Endothelial cell of umbilical vein (primary cell): ENCODE measurements at regions not wholly inside any gene's neighbourhood (a gene's known extent, or its start where the extent isn't known, plus 50 kb on each side); places are given as distances from the start of the nearest gene placed in this dataset.

ENCODE experiments used
- BruUV-seq: library from RNA; stranded (reverse); fragments of 400-500 nt; replicated peaks from 2 replicates; lab custom pipeline; 2021; lab: Mats Ljungman, UMichigan
- CTCF ChIA-PET: fragments of 300-600, 350-600 bp; sonication (Branson Sonifier 250); formaldehyde crosslinking; loops from one replicate; lab custom pipeline; 2021; ENCODE audit warnings: antibody characterized with exemption, inconsistent platforms; lab: Charles Lee
- POLR2A ChIA-PET: fragments of 300-600, 350-600 bp; sonication (Branson Sonifier 250); formaldehyde crosslinking; loops from one replicate; lab custom pipeline; 2021; ENCODE audit warnings: antibody characterized with exemption, inconsistent platforms; lab: Charles Lee
- DNase-seq: peaks from one replicate; pipeline ENCODE4 v3.0.0-alpha.2; 2011; ENCODE audit warnings: low read depth, low spot score
- FAIRE-seq: peaks from 2 replicates; lab custom pipeline; 2011; peaks lifted over from hg19 to GRCh38; lab: Jason Lieb, UNC
- H2AFZ ChIP-seq: 2 replicates; pipeline ENCODE4 v1.6.0; 2012; ENCODE audit warnings: low read depth, low read length, control low read depth, inconsistent platforms
- H3K27ac ChIP-seq: 2 replicates; pipeline ENCODE4 v1.5.1; 2011; ENCODE audit warnings: low read depth, mild to moderate bottlenecking, control low read depth, low read length, moderate library complexity; ENCODE audit not compliant: insufficient read depth
- H3K27me3 ChIP-seq, 2 experiments: 2 replicates each; pipeline versions ENCODE4 v1.6.0 to v1.6.1; 2011; ENCODE audit warnings: low read length in 2 of 2, mixed read lengths in 1 of 2; ENCODE audit not compliant: control insufficient read depth in 2 of 2, insufficient read depth in 2 of 2
- H3K36me3 ChIP-seq, 2 experiments: 2 replicates in 1 of 2; 3 replicates in 1 of 2; pipeline ENCODE4 v1.5.1; 2011; ENCODE audit warnings: low read length in 2 of 2, mild to moderate bottlenecking in 1 of 2, moderate library complexity in 1 of 2; ENCODE audit not compliant: control insufficient read depth in 2 of 2, insufficient read depth in 2 of 2; ENCODE audit errors: extremely low read depth in 1 of 2
- H3K4me1 ChIP-seq: 3 replicates; pipeline ENCODE4 v1.5.1; 2011; ENCODE audit warnings: mild to moderate bottlenecking, low read length; ENCODE audit not compliant: control insufficient read depth, insufficient read depth; ENCODE audit errors: extremely low read depth
- H3K4me2 ChIP-seq: 2 replicates; pipeline ENCODE4 v1.6.1; 2011; ENCODE audit warnings: low read length, control low read depth, mixed read lengths; ENCODE audit not compliant: insufficient read depth
- H3K4me3 ChIP-seq, 3 experiments: fragments of 200-600 bp in 1 of 3; sonication (generic), shearing (Covaris generic) in 1 of 3; replicated peaks in 1 of 3; 2 replicates each; pipeline ENCODE4 v1.5.1; 2011 to 2016; ENCODE audit warnings: control low read depth in 3 of 3, low read length in 3 of 3, mild to moderate bottlenecking in 2 of 3, inconsistent platforms in 1 of 3, low read depth in 1 of 3, moderate library complexity in 1 of 3; ENCODE audit not compliant: insufficient read depth in 1 of 3
- H3K79me2 ChIP-seq: 2 replicates; pipeline ENCODE4 v1.6.0; 2012; ENCODE audit warnings: low read length, inconsistent platforms; ENCODE audit not compliant: control insufficient read depth, insufficient read depth
- H3K9ac ChIP-seq: replicated peaks from 2 replicates; pipeline ENCODE3; 2011; ENCODE audit warnings: low read length, control low read depth; ENCODE audit not compliant: insufficient read depth; ENCODE audit errors: extremely low read depth
- H3K9me1 ChIP-seq: replicated peaks from 3 replicates; pipeline ENCODE4 v1.6.0; 2011; ENCODE audit warnings: mild to moderate bottlenecking, low read length; ENCODE audit not compliant: control insufficient read depth, insufficient read depth; ENCODE audit errors: extremely low read depth
- H3K9me3 ChIP-seq: replicated peaks from 2 replicates; pipeline ENCODE4 v1.5.1; 2012; ENCODE audit warnings: low read length, inconsistent platforms; ENCODE audit not compliant: control insufficient read depth, insufficient read depth
- H4K20me1 ChIP-seq: replicated peaks from 2 replicates; pipeline ENCODE3; 2011; ENCODE audit warnings: mild to moderate bottlenecking, low read length; ENCODE audit not compliant: control insufficient read depth, insufficient read depth; ENCODE audit errors: extremely low read depth
- EZH2 ChIP-seq: IDR thresholded peaks from 2 replicates; pipeline ENCODE4 v1.6.1; 2012; ENCODE audit warnings: borderline replicate concordance, low read depth, mild to moderate bottlenecking, moderate library complexity, low read length, inconsistent platforms; ENCODE audit not compliant: severe bottlenecking
- FOS ChIP-seq: IDR thresholded peaks from 2 replicates; pipeline ENCODE4 v1.6.1; 2011; ENCODE audit warnings: mild to moderate bottlenecking, low read length, moderate library complexity, borderline replicate concordance; ENCODE audit not compliant: insufficient read depth
- GATA2 ChIP-seq: IDR thresholded peaks from 2 replicates; pipeline ENCODE4 v1.7.0; 2011; ENCODE audit warnings: low read depth, mild to moderate bottlenecking, moderate library complexity, mixed read lengths, low read length; ENCODE audit not compliant: insufficient read length, insufficient read depth
- JUN ChIP-seq: IDR thresholded peaks from 2 replicates; pipeline ENCODE4 v1.6.1; 2011; ENCODE audit warnings: borderline replicate concordance, low read depth; ENCODE audit not compliant: insufficient read length, insufficient read depth
- MYC ChIP-seq: IDR thresholded peaks from one replicate; pipeline ENCODE4 v1.6.1; 2011; ENCODE audit warnings: mild to moderate bottlenecking, low read depth, low read length
- POLR2A ChIP-seq: IDR thresholded peaks from 2 replicates; pipeline ENCODE4 v1.6.1; 2012; ENCODE audit warnings: low read depth, mild to moderate bottlenecking, control low read depth, low read length
- POLR2AphosphoS5 ChIP-seq: IDR thresholded peaks from 2 replicates; pipeline ENCODE4 v1.6.1; 2012; ENCODE audit warnings: low read depth, mild to moderate bottlenecking, control low read depth, low read length, moderate library complexity; ENCODE audit not compliant: insufficient read depth
- dilution Hi-C: fragments of 300-500 bp; cut with MboI; formaldehyde crosslinking; loops from one replicate; pipeline ENCODE4 v1.15.0; 2019; ENCODE audit warnings: low sequenced_read_pairs; ENCODE audit not compliant: extremely low pct_ligation_motif_present
- intact Hi-C: fragments of 100-400 bp; cut with micrococcal nuclease; formaldehyde crosslinking; loops from one replicate; pipeline ENCODE4 v1.10.0; 2022
- TF ChIP-seq, protein P1 (sequence below): IDR thresholded peaks from 2 replicates; pipeline ENCODE4 v1.6.1; 2011; ENCODE audit not compliant: insufficient read depth, insufficient read length
- TF ChIP-seq, protein P2 (sequence below), 2 donors: IDR thresholded peaks; 1 replicate in 1 of 2; 2 replicates in 1 of 2; pipeline ENCODE4 v1.5.1; 2011; ENCODE audit warnings: low read length in 2 of 2, mild to moderate bottlenecking in 2 of 2, moderate library complexity in 2 of 2, control low read depth in 1 of 2, inconsistent platforms in 1 of 2, low read depth in 1 of 2; ENCODE audit not compliant: insufficient read depth in 1 of 2; ENCODE audit errors: extremely low read depth in 1 of 2

DNA sequence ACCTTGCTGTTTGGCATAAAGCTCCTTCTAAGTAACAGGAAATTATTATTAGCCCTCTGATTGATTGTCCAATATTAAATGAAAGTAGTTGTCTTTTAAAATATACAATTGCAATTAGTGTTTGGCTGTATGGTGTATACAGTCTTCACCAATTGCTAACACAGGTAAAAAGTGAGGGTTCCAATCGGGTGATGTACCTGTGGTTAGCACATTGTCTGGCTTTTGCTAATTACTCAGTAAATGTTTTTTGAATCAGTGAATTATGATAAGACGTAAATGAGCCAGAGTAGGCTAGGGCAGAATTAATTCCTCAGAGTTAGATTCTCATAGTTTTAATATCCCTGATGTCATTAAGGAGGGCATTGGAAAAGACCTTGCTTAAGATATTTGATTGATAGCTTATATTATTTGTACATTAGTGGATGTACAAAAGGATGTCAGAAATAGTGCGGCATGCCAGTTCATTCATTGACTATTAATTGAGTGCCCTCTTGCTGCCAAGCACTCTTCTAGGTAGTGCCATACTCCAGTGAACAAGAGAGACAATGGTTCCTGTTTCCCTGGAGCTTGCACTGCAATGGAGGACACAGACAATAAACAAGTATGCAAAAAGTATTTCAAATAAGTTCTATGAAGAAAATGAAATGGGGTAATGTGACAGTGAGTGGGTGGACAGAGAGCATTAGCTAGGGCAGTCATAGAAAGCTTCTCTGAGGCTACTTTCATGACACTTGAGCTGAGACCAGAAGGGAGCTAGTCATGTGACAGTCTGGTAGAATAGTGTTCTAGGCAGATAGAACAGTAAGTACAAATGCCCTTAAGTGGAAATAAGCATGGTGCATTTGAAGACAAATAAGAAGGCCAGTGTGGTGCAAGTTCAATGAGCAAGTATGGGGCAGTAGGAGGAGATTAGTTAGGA is 205.9 kb upstream of the CASK start:
- Histone ChIP-seq H3K4me3 (no peak overlapping the region), H3K27me3 (no peaks in the 10 kb centered on the region), H3K9ac (no peak overlapping the region), H4K20me1 (no peaks in the 10 kb centered on the region), H3K9me3 (no peaks in the 10 kb centered on the region), H2AFZ (no peak overlapping the region), H3K4me2 (no peak overlapping the region), H3K27ac (no peak overlapping the region), H3K36me3 (no peaks in the 10 kb centered on the region), H3K4me1 (no peaks in the 10 kb centered on the region), H3K79me2 (no peaks in the 10 kb centered on the region), H3K9me1 (no peaks in the 10 kb centered on the region)
- BruUV-seq, result no TSS peak
- TF ChIP-seq GATA2 (no peak), FOS (no peak), POLR2A (no peak), MYC (no peak), JUN (no peak), EZH2 (no peak), POLR2AphosphoS5 (no peak)
- TF ChIP-seq, protein P1, sequence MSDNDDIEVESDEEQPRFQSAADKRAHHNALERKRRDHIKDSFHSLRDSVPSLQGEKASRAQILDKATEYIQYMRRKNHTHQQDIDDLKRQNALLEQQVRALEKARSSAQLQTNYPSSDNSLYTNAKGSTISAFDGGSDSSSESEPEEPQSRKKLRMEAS, result no peak
- TF ChIP-seq, protein P2, sequence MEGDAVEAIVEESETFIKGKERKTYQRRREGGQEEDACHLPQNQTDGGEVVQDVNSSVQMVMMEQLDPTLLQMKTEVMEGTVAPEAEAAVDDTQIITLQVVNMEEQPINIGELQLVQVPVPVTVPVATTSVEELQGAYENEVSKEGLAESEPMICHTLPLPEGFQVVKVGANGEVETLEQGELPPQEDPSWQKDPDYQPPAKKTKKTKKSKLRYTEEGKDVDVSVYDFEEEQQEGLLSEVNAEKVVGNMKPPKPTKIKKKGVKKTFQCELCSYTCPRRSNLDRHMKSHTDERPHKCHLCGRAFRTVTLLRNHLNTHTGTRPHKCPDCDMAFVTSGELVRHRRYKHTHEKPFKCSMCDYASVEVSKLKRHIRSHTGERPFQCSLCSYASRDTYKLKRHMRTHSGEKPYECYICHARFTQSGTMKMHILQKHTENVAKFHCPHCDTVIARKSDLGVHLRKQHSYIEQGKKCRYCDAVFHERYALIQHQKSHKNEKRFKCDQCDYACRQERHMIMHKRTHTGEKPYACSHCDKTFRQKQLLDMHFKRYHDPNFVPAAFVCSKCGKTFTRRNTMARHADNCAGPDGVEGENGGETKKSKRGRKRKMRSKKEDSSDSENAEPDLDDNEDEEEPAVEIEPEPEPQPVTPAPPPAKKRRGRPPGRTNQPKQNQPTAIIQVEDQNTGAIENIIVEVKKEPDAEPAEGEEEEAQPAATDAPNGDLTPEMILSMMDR (IDR thresholded peaks at IDR 0.05; ENCODE audit: extremely low read depth in 1 of 2, insufficient read depth in 1 of 2, low read depth in 1 of 2, low read length in 2 of 2), result no peak
- ChIA-PET POLR2A (no interaction called here), CTCF (no interaction called here)
- dilution Hi-C loops (no loop called here), intact Hi-C loops (no loop called here)
- DNase-seq (no peak), FAIRE-seq (no peak)
